ENCODE measurements at regions not wholly inside any gene's neighbourhood (a gene's known extent, or its start where the extent isn't known, plus 50 kb on each side); places are given as distances from the start of the nearest gene placed in this dataset.
"Not testable (repeated sequence)": the region's sequence is repeated elsewhere in the genome, so short reads cannot be mapped to it uniquely, and the experiment has no call there.

DNA sequence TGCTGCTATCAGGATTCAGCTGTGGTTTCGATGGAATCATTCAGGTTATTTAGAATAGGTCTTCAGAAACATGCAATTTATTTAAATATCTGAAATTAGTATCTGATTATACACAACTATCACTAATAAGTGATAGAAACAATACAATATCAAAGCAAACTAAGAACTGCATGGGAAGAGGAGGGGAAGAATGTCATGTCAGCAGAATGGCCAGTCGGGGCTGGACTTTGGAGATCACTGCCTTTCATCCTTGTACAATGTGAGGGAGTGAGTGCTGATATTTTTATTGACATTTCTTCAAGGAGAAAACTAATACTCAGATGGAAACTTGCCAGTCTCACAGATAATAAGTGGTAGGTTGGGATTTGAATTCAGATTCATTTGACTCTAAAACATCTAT, 224.0 kb upstream of the LINC00305 start:
- TF ChIP-seq, protein P1, sequence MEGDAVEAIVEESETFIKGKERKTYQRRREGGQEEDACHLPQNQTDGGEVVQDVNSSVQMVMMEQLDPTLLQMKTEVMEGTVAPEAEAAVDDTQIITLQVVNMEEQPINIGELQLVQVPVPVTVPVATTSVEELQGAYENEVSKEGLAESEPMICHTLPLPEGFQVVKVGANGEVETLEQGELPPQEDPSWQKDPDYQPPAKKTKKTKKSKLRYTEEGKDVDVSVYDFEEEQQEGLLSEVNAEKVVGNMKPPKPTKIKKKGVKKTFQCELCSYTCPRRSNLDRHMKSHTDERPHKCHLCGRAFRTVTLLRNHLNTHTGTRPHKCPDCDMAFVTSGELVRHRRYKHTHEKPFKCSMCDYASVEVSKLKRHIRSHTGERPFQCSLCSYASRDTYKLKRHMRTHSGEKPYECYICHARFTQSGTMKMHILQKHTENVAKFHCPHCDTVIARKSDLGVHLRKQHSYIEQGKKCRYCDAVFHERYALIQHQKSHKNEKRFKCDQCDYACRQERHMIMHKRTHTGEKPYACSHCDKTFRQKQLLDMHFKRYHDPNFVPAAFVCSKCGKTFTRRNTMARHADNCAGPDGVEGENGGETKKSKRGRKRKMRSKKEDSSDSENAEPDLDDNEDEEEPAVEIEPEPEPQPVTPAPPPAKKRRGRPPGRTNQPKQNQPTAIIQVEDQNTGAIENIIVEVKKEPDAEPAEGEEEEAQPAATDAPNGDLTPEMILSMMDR (IDR thresholded peaks at IDR 0.05; ENCODE audit: poor library complexity, severe bottlenecking): no peak
- TF ChIP-seq, protein P2, sequence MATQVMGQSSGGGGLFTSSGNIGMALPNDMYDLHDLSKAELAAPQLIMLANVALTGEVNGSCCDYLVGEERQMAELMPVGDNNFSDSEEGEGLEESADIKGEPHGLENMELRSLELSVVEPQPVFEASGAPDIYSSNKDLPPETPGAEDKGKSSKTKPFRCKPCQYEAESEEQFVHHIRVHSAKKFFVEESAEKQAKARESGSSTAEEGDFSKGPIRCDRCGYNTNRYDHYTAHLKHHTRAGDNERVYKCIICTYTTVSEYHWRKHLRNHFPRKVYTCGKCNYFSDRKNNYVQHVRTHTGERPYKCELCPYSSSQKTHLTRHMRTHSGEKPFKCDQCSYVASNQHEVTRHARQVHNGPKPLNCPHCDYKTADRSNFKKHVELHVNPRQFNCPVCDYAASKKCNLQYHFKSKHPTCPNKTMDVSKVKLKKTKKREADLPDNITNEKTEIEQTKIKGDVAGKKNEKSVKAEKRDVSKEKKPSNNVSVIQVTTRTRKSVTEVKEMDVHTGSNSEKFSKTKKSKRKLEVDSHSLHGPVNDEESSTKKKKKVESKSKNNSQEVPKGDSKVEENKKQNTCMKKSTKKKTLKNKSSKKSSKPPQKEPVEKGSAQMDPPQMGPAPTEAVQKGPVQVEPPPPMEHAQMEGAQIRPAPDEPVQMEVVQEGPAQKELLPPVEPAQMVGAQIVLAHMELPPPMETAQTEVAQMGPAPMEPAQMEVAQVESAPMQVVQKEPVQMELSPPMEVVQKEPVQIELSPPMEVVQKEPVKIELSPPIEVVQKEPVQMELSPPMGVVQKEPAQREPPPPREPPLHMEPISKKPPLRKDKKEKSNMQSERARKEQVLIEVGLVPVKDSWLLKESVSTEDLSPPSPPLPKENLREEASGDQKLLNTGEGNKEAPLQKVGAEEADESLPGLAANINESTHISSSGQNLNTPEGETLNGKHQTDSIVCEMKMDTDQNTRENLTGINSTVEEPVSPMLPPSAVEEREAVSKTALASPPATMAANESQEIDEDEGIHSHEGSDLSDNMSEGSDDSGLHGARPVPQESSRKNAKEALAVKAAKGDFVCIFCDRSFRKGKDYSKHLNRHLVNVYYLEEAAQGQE (IDR thresholded peaks at IDR 0.05; ENCODE audit: borderline replicate concordance): no peak
- no peak for TF ChIP-seq TAF1 (IDR thresholded peaks at IDR 0.05; ENCODE audit: low read depth)
- TF ChIP-seq EP300 (conservative IDR thresholded peaks at IDR 0.05; ENCODE audit: poor library complexity, severe bottlenecking): no peak
- TF ChIP-seq EZH2 (IDR thresholded peaks at IDR 0.05; ENCODE audit: borderline replicate concordance, insufficient read depth, low read length, poor library complexity, severe bottlenecking): no peak
- no peak for TF ChIP-seq SMC3 (conservative IDR thresholded peaks at IDR 0.05; ENCODE audit: poor library complexity)
- TF ChIP-seq POLR2AphosphoS5 (IDR thresholded peaks at IDR 0.05): no peak
- TF ChIP-seq RAD21 (conservative IDR thresholded peaks at IDR 0.05): no peak
- no peak for TF ChIP-seq MXI1 (conservative IDR thresholded peaks at IDR 0.05; ENCODE audit: poor library complexity, severe bottlenecking)
- Histone ChIP-seq H2AFZ (ENCODE audit: low read depth, low read length) (no peak overlapping the region), H3K4me3 (ENCODE audit: low read length) (no peak overlapping the region), H3K9ac (ENCODE audit: low read length) (no peak overlapping the region), H3K27me3 (ENCODE audit: insufficient read depth, low read depth, low read length) (no peaks in the 10 kb centered on the region), H3K4me2 (ENCODE audit: low read length) (no peak overlapping the region), H3K36me3 (ENCODE audit: insufficient read depth, low read length) (no peaks in the 10 kb centered on the region), H3K79me2 (replicated peaks; ENCODE audit: insufficient read depth, low read length) (no peaks in the 10 kb centered on the region), H3K27ac (ENCODE audit: low read length) (no peak overlapping the region), H4K20me1 (ENCODE audit: insufficient read depth) (no peaks in the 10 kb centered on the region), H3F3A (ENCODE audit: insufficient read depth, low read length, poor library complexity, severe bottlenecking) (no peaks in the 10 kb centered on the region), H3K9me2 (ENCODE audit: insufficient read depth, low read length) (no peaks in the 10 kb centered on the region), H3K9me3 (ENCODE audit: low read length) (no peaks in the 10 kb centered on the region)

DNA sequence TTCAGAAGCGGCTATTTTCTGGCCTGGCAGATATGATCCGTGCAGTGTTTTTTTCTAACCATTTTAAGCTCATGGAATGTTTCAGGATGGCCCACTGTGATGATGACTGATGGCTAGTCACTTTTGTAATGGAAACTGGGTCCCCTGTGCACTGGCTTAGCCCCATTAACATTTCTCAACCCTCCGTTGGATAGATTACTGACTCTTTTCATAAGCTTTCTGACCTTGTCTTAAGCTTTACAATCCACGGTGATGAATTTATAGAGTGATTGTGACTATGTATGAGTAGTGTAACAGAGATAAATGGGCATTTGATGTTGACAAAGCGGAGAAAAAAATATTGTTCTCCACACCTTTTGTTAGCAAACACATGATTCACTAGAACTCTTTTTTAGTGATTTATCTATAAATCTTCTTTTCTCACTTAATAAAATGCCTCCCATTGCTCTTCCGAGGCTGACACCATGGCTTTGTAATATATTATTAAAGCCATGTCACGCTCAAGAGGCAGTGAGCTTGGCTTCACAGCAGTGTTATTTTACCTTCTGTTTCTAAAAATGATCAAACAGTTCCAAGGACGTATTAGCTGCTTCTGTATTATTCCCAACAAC, 221.0 kb upstream of the LINC00305 start:
- not testable (repeated sequence) for H3K4me2 ChIP-seq (ENCODE audit: low read length); H3K9ac ChIP-seq (ENCODE audit: low read length); H4K20me1 ChIP-seq (ENCODE audit: insufficient read depth); H3K4me3 ChIP-seq (ENCODE audit: low read length); H3K79me2 ChIP-seq (replicated peaks; ENCODE audit: insufficient read depth, low read length); H3K9me3 ChIP-seq (ENCODE audit: low read length); H3K9me2 ChIP-seq (ENCODE audit: insufficient read depth, low read length); H2AFZ ChIP-seq (ENCODE audit: low read depth, low read length); H3K27ac ChIP-seq (ENCODE audit: low read length); H3K27me3 ChIP-seq (ENCODE audit: insufficient read depth, low read depth, low read length); H3K36me3 ChIP-seq (ENCODE audit: insufficient read depth, low read length); H3F3A ChIP-seq (ENCODE audit: insufficient read depth, low read length, poor library complexity, severe bottlenecking)

DNA sequence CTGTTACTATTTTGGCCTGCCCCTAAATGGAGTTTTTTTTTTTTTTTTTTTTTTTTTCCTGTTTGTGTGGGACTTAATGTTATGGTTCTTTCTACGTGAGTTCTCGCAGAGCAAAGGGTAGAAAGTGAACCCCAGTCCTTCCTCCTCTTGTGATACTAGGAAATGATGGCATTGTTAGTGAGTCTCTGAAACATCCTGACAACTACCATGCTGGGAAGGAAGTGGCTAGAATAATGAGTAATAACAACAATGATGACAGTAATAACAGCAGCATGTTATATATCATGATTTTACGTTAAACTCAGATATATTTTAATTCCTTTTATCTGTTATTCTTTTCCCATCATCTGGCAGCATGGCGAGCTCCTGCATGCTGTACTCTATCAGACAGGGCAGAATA, 216.2 kb upstream of the LINC00305 start:
- Histone ChIP-seq H3K9me3 (ENCODE audit: low read length) (no peaks in the 10 kb centered on the region), H3K9ac (ENCODE audit: low read length) (no peak overlapping the region), H3F3A (ENCODE audit: insufficient read depth, low read length, poor library complexity, severe bottlenecking) (no peaks in the 10 kb centered on the region), H3K4me2 (ENCODE audit: low read length) (no peak overlapping the region), H3K9me2 (ENCODE audit: insufficient read depth, low read length) (no peaks in the 10 kb centered on the region), H3K27me3 (ENCODE audit: insufficient read depth, low read depth, low read length) (no peaks in the 10 kb centered on the region), H3K79me2 (replicated peaks; ENCODE audit: insufficient read depth, low read length) (no peaks in the 10 kb centered on the region), H4K20me1 (ENCODE audit: insufficient read depth) (no peaks in the 10 kb centered on the region), H3K27ac (ENCODE audit: low read length) (no peak overlapping the region), H3K36me3 (ENCODE audit: insufficient read depth, low read length) (no peaks in the 10 kb centered on the region), H3K4me3 (ENCODE audit: low read length) (no peak overlapping the region), H2AFZ (ENCODE audit: low read depth, low read length) (no peak overlapping the region)
- TF ChIP-seq POLR2AphosphoS5 (IDR thresholded peaks at IDR 0.05) (no peak), EP300 (conservative IDR thresholded peaks at IDR 0.05; ENCODE audit: poor library complexity, severe bottlenecking) (no peak), RAD21 (conservative IDR thresholded peaks at IDR 0.05) (no peak), EZH2 (IDR thresholded peaks at IDR 0.05; ENCODE audit: borderline replicate concordance, insufficient read depth, low read length, poor library complexity, severe bottlenecking) (no peak), SMC3 (conservative IDR thresholded peaks at IDR 0.05; ENCODE audit: poor library complexity) (no peak), MXI1 (conservative IDR thresholded peaks at IDR 0.05; ENCODE audit: poor library complexity, severe bottlenecking) (no peak), TAF1 (IDR thresholded peaks at IDR 0.05; ENCODE audit: low read depth) (no peak)
- TF ChIP-seq, protein P2 (IDR thresholded peaks at IDR 0.05; ENCODE audit: borderline replicate concordance): no peak
- TF ChIP-seq, protein P1 (IDR thresholded peaks at IDR 0.05; ENCODE audit: poor library complexity, severe bottlenecking): no peak

Data from neural cell (in vitro differentiated cells).